Tibial nerve (tissue), 4 donors: ENCODE measurements at regions not wholly inside any gene's neighbourhood (a gene's known extent, or its start where the extent isn't known, plus 50 kb on each side); places are given as distances from the start of the nearest gene placed in this dataset.

Experiments used
- DNase-seq, 2 donors: peaks; one replicate each; pipeline ENCODE4 v3.0.0-alpha.2; 2019; ENCODE audit warnings: low spot score in 2 of 2
- H3K27ac ChIP-seq, 4 donors: fragments of 200-600 bp; sonication (generic) in 3 of 4; one replicate each; pipeline ENCODE4 v1.5.1; 2017 to 2019; ENCODE audit warnings: mild to moderate bottlenecking in 1 of 4
- H3K27me3 ChIP-seq, 2 donors: fragments of 200-600 bp; sonication (generic) in 1 of 2; one replicate each; pipeline versions ENCODE4 v1.5.1 to v1.6.0; 2017 to 2019
- H3K36me3 ChIP-seq, 3 donors: fragments of 200-600 bp; sonication (generic); one replicate each; pipeline ENCODE4 v1.5.1; 2018 to 2019
- H3K4me1 ChIP-seq, 4 donors: fragments of 200-600 bp; sonication (generic) in 3 of 4; one replicate each; pipeline ENCODE4 v1.5.1; 2017 to 2019
- H3K4me3 ChIP-seq, 4 donors: fragments of 200-600 bp; sonication (generic) in 3 of 4; one replicate each; pipeline ENCODE4 v1.5.1; 2017 to 2019; ENCODE audit warnings: mild to moderate bottlenecking in 1 of 4, moderate library complexity in 1 of 4
- H3K9me3 ChIP-seq, 4 donors: fragments of 200-600 bp; sonication (generic) in 3 of 4; one replicate each; pipeline ENCODE4 v1.5.1; 2017 to 2019
- EP300 ChIP-seq, 2 donors: sonication (generic); formaldehyde crosslinking; IDR thresholded peaks; one replicate each; pipeline ENCODE4 v1.6.1; 2017; ENCODE audit warnings: antibody characterized with exemption in 2 of 2, mild to moderate bottlenecking in 1 of 2
- POLR2A ChIP-seq, 2 donors: fragments of 450-650 bp; IDR thresholded peaks; one replicate each; pipeline ENCODE4 v1.6.1; 2017; ENCODE audit warnings: antibody characterized with exemption in 2 of 2, mild to moderate bottlenecking in 2 of 2, moderate library complexity in 2 of 2
- WGBS, 2 donors: methylation state at CpG; one replicate each; pipeline ENCODE4 v1.1.5; 2018; 5-methylcytosine and 5-hydroxymethylcytosine counted together
- TF ChIP-seq, protein P1 (sequence below), 5 experiments: fragments of 200-600 bp in 3 of 5; fragments of 450-650 bp in 2 of 5; sonication (generic) in 3 of 5; IDR thresholded peaks; one replicate each; pipeline ENCODE4 v1.5.1; 2016 to 2019; ENCODE audit warnings: antibody characterized with exemption in 5 of 5, mild to moderate bottlenecking in 3 of 5, moderate library complexity in 2 of 5

DNA sequence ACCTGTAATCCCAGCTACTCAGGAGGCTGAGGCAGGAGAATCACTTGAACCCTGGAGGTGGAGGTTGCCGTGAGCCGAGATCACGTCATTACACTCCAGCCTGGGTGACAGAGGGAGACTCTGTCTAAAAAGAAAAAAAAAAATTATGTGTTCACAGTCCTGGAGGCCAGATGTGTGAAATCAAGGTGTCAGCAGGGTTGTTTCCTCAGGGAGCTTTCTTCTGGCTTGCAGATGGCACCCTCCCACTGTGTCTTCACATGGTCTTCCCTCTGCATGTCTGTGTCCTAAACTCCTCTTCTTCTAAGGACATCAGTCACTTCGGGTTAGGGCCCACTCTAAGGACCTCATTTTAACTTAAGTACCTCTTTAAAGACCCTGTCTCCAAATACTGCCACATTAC lies 56.1 kb upstream of the UBE2E1 start:
- H3K4me3 ChIP-seq, result no peak overlapping the region
- WGBS, 2 donors, result 81 to 85% methylated on average over 4 of the region's 4 CpGs
- TF ChIP-seq, protein P1, sequence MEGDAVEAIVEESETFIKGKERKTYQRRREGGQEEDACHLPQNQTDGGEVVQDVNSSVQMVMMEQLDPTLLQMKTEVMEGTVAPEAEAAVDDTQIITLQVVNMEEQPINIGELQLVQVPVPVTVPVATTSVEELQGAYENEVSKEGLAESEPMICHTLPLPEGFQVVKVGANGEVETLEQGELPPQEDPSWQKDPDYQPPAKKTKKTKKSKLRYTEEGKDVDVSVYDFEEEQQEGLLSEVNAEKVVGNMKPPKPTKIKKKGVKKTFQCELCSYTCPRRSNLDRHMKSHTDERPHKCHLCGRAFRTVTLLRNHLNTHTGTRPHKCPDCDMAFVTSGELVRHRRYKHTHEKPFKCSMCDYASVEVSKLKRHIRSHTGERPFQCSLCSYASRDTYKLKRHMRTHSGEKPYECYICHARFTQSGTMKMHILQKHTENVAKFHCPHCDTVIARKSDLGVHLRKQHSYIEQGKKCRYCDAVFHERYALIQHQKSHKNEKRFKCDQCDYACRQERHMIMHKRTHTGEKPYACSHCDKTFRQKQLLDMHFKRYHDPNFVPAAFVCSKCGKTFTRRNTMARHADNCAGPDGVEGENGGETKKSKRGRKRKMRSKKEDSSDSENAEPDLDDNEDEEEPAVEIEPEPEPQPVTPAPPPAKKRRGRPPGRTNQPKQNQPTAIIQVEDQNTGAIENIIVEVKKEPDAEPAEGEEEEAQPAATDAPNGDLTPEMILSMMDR (IDR thresholded peaks at IDR 0.05), result no peak
- no peaks in the 10 kb centered on the region for H3K27me3 ChIP-seq
- no peaks in the 10 kb centered on the region for H3K9me3 ChIP-seq
- no peak for DNase-seq
- H3K36me3 ChIP-seq, result no peaks in the 10 kb centered on the region
- peaks cover 0 to 11% (median 0%) of the 10 kb centered on the region in 4 donors for H3K4me1 ChIP-seq
- no peak overlapping the region for H3K27ac ChIP-seq

DNA sequence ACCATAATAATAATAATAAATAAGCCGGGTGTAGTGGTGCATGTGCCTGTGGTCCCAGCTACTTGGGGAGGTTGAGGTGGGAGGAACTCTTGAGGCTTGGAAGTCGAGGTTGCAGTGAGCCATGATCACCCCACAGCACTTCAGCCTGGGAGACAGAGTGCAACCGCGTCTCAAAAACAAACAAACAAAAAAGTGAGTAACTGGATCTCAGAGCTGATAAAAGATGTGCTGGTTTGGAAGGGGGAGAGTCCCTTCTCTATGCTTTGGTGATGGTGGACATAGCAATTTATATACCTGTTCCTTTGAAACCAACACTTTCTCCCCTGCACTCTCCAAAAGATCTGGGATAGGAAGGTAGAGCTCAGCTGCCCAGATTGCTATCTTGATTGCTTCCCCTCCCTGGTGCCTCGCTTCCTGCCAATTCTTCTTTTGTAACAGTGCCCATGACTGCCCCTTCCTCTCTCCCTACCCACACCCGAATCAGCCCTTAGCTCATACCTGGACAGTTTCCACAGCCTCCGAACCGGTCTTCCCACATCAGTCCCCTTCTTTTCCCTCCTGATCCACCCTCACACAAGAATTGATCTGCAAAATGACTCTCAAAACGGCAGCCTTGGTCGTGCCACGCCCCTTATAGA lies 55.1 kb upstream of the UBE2E1 start:
- H3K4me3 ChIP-seq, result no peak overlapping the region
- H3K9me3 ChIP-seq, result no peaks in the 10 kb centered on the region
- 49 to 55% methylated on average over 11 of the region's 11 CpGs for WGBS, 2 donors
- DNase-seq, result no peak
- H3K4me1 ChIP-seq, result peaks cover 0 to 11% (median 0%) of the 10 kb centered on the region in 4 donors
- TF ChIP-seq EP300 (IDR thresholded peaks at IDR 0.05) (no peak), POLR2A (IDR thresholded peaks at IDR 0.05) (no peak)
- TF ChIP-seq, protein P1 (IDR thresholded peaks at IDR 0.05), result no peak
- no peaks in the 10 kb centered on the region for H3K36me3 ChIP-seq
- no peak overlapping the region for H3K27ac ChIP-seq
- no peaks in the 10 kb centered on the region for H3K27me3 ChIP-seq

DNA sequence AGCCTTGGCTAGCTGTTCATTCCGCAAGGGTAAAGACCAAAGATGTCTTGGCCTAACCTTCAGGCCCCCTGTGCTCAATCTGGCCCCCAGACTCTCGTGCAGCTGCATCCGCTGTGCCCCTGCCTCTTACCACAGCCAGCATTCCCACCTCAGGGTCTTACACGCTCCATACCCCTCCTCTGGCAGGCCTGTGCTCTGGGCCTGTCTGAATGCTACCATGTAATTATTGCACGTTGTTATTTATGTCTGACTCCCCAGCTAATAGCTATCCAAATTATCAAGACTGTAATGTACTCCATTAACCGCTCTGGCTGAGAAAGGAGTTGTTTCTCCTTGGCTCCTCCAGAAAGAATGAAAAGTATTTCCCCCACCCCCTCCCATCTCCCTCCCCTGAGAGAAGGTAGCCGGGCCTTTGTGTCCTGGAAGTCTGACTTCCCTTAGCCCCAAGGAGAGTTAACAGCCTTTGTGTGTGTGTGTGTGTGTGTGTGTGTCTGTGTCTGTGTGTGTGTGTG lies 54.5 kb upstream of the UBE2E1 start:
- DNase-seq, result no peak
- H3K27ac ChIP-seq, result no peak overlapping the region
- WGBS, 2 donors, result 52 to 56% methylated on average over 7 of the region's 7 CpGs

DNA sequence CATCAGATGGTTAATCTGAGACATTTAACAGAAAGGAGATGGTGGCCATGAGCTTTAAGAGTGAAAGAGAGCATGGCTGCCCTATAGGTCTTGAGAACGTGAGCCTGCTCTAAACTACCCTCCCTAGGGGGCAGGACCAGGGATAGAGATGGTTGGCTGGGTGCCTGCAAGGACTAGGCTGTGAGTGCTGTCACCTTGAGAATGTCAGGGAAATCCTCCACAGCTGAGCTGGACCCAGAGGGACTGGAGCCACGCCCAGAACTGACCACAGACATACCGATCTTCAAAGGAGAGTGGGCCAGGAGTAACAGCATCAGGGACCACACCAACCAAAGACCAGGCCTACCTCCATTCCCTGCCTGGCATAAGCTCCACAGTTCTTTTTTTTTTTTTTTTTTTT lies 53.6 kb upstream of the UBE2E1 start:
- no peak for DNase-seq
- no peak overlapping the region for H3K4me3 ChIP-seq
- H3K27ac ChIP-seq, result no peak overlapping the region
- H3K9me3 ChIP-seq, result no peaks in the 10 kb centered on the region
- H3K36me3 ChIP-seq, result no peaks in the 10 kb centered on the region
- TF ChIP-seq, protein P1 (IDR thresholded peaks at IDR 0.05), result no peak
- no peak for TF ChIP-seq EP300 (IDR thresholded peaks at IDR 0.05)
- TF ChIP-seq POLR2A (IDR thresholded peaks at IDR 0.05), result no peak
- no peaks in the 10 kb centered on the region for H3K27me3 ChIP-seq
- WGBS, 2 donors, result 69 to 86% methylated on average over 3 of the region's 3 CpGs
- peaks cover 0 to 11% (median 0%) of the 10 kb centered on the region in 4 donors for H3K4me1 ChIP-seq

More for the DNA sequence above, 54.5 kb upstream of the UBE2E1 start:
- H3K36me3 ChIP-seq, result no peaks in the 10 kb centered on the region
- H3K9me3 ChIP-seq, result no peaks in the 10 kb centered on the region
- H3K4me3 ChIP-seq, result no peak overlapping the region
- peaks cover 0 to 11% (median 0%) of the 10 kb centered on the region in 4 donors for H3K4me1 ChIP-seq
- no peaks in the 10 kb centered on the region for H3K27me3 ChIP-seq
- no peak for TF ChIP-seq POLR2A (IDR thresholded peaks at IDR 0.05)
- TF ChIP-seq EP300 (IDR thresholded peaks at IDR 0.05), result no peak
- TF ChIP-seq, protein P1 (IDR thresholded peaks at IDR 0.05), result no peak

DNA sequence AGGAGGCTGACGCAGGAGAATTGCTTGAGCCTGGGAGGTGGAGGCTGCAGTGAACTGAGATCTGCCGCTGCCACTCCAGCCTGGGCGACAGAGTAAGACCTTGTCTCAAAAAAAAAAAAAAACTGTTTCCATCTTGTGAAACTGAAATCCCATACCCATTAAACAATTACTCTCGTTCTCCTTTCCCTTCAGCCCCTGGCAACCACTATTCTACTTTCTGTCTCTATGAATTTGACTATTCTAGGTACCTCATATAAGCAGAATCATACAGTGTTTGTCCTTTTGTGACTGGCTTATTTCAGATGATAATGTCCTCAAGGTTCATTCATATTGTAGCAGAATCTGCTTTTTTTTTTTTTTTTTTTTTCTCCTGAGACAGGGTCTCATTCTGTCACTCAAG lies 51.5 kb upstream of the UBE2E1 start:
- no peaks in the 10 kb centered on the region for H3K9me3 ChIP-seq
- no peaks in the 10 kb centered on the region for H3K36me3 ChIP-seq
- H3K4me3 ChIP-seq, result no peak overlapping the region
- 73 to 97% methylated on average over 4 of the region's 4 CpGs for WGBS, 2 donors
- peaks cover 0 to 11% (median 0%) of the 10 kb centered on the region in 4 donors for H3K4me1 ChIP-seq
- TF ChIP-seq EP300 (IDR thresholded peaks at IDR 0.05) (no peak), POLR2A (IDR thresholded peaks at IDR 0.05) (no peak)
- TF ChIP-seq, protein P1 (IDR thresholded peaks at IDR 0.05), result no peak
- H3K27me3 ChIP-seq, result no peaks in the 10 kb centered on the region
- no peak overlapping the region for H3K27ac ChIP-seq
- no peak for DNase-seq
